ENCODE measurements at regions not wholly inside any gene's neighbourhood (a gene's known extent, or its start where the extent isn't known, plus 50 kb on each side); places are given as distances from the start of the nearest gene placed in this dataset.

GRCh38 chrX:4710618-4711433 is 997.4 kb upstream of the PRKX start:
- no peak overlapping the region for H2BK5ac ChIP-seq (ENCODE audit: low read depth, low read length, poor library complexity, severe bottlenecking)
- no TSS peak for BruUV-seq (replicated peaks)
- H2AK9ac ChIP-seq (replicated peaks; ENCODE audit: low read depth, low read length, poor library complexity), result no peak overlapping the region
- H3K4me2 ChIP-seq (ENCODE audit: low read depth, low read length), result no peak overlapping the region
- H2AFZ ChIP-seq (replicated peaks; ENCODE audit: low read length, poor library complexity), result no peak overlapping the region
- H3K27ac ChIP-seq (ENCODE audit: insufficient read depth, low read length), result no peak overlapping the region
- TF ChIP-seq MAFK (IDR thresholded peaks at IDR 0.05; ENCODE audit: low read depth, low read length) (no peak), ELK1 (IDR thresholded peaks at IDR 0.05; ENCODE audit: borderline replicate concordance, low read depth, low read length) (no peak), MAZ (IDR thresholded peaks at IDR 0.05; ENCODE audit: borderline replicate concordance, low read depth, low read length) (no peak), SMC3 (IDR thresholded peaks at IDR 0.05; ENCODE audit: low read depth, low read length) (no peak), MXI1 (IDR thresholded peaks at IDR 0.05; ENCODE audit: borderline replicate concordance, low read depth, low read length) (no peak), CHD1 (IDR thresholded peaks at IDR 0.05; ENCODE audit: low read depth, low read length) (no peak), CEBPB (IDR thresholded peaks at IDR 0.05; ENCODE audit: low read depth, low read length) (no peak)
- no peak overlapping the region for H2BK15ac ChIP-seq (ENCODE audit: low read depth, low read length)
- no peaks in the 10 kb centered on the region for H3K36me3 ChIP-seq (ENCODE audit: control insufficient read depth, insufficient read depth, low read length)
- no peak overlapping the region for H3K9ac ChIP-seq (ENCODE audit: low read depth, low read length)
- H4K91ac ChIP-seq (ENCODE audit: insufficient read depth, low read depth, low read length), result no peak overlapping the region
- no peaks in the 10 kb centered on the region for H3K4me1 ChIP-seq (ENCODE audit: control insufficient read depth, insufficient read depth, low read length)
- no peak overlapping the region for H3K23ac ChIP-seq (ENCODE audit: low read depth, low read length)
- no peak overlapping the region for H4K5ac ChIP-seq (ENCODE audit: low read depth, low read length)
- H3K27me3 ChIP-seq (ENCODE audit: control insufficient read depth, insufficient read depth, low read length), result no peaks in the 10 kb centered on the region
- peaks cover 10% of the 10 kb centered on the region for H3K9me3 ChIP-seq (ENCODE audit: control insufficient read depth, insufficient read depth, low read length)
- ChIA-PET POLR2A (ENCODE audit: unreplicated experiment) (no interaction called here), CTCF (no interaction called here)
- H4K20me1 ChIP-seq (ENCODE audit: insufficient read depth, low read length), result no peaks in the 10 kb centered on the region
- dilution Hi-C loops (cut with HindIII; ENCODE audit: low sequenced_read_pairs, unreplicated experiment), result no loop called here
- no peak overlapping the region for H2AK5ac ChIP-seq (ENCODE audit: low read depth, low read length)
- no peaks in the 10 kb centered on the region for H3K79me1 ChIP-seq (ENCODE audit: low read depth in 1 of 2, low read length in 2 of 2)
- 70% methylated on average over 3 of the region's 10 CpGs; no CpG with 5 or more reads in 1 of the 2 experiments for WGBS, 2 experiments (ENCODE audit: extremely low coverage in 2 of 2, insufficient read length in 1 of 2)
- no peak overlapping the region for H3K4ac ChIP-seq (ENCODE audit: low read depth, low read length)
- no peak overlapping the region for H3K14ac ChIP-seq (replicated peaks; ENCODE audit: low read depth, low read length)
- H2BK20ac ChIP-seq (ENCODE audit: low read depth, low read length), result no peak overlapping the region
- H3K56ac ChIP-seq (ENCODE audit: extremely low read depth, insufficient read depth, low read length), result no peak overlapping the region
- DNase-seq, result no peak
- intact Hi-C loops (cut with micrococcal nuclease), result no loop called here
- in situ Hi-C loops (cut with MboI; ENCODE audit: low sequenced_read_pairs), result no loop called here
- no peak for ATAC-seq (ENCODE audit: low read depth)
- no peak overlapping the region for H3K18ac ChIP-seq (ENCODE audit: low read depth, low read length)
- H4K8ac ChIP-seq (ENCODE audit: low read depth in 2 of 2, low read length in 2 of 2), result no peak overlapping the region
- no peak overlapping the region for H2BK120ac ChIP-seq (ENCODE audit: low read depth, low read length)
- no peaks in the 10 kb centered on the region for H3K9me1 ChIP-seq (ENCODE audit: insufficient read depth, low read length)
- no peak overlapping the region for H3K4me3 ChIP-seq (ENCODE audit: insufficient read depth, low read depth, low read length)

Measured in IMR-90 (cell line).